GM10266 (cell line): ENCODE measurements at regions not wholly inside any gene's neighbourhood (a gene's known extent, or its start where the extent isn't known, plus 50 kb on each side); places are given as distances from the start of the nearest gene placed in this dataset.

Experiments used
- DNase-seq: peaks from one replicate; pipeline ENCODE4 v3.0.0; 2012; ENCODE audit errors: extremely low spot score
- CTCF ChIP-seq: IDR thresholded peaks from 2 replicates; pipeline ENCODE4 v1.5.1; 2012; ENCODE audit warnings: mild to moderate bottlenecking, low read depth; ENCODE audit not compliant: control insufficient read depth, insufficient read depth; ENCODE audit errors: missing control alignments

DNA sequence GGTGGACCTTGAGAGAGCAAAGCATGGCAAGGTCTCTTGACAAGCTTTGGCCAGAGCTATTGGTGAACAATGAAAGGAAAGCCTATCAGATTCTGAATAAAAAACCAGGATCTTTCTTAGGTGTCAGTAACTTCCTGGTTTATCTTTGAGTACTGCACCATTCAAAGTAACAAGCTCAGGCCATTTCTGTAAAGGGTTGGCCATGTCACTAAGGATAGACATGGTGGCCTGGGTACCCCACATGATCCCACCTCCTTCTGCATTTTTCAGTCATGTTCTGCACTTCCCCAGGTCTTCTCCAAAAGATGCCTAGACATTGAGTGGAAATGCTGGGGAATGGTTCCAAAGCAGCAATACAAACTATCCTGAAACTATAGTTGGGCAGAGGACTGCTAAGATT lies 242.0 kb downstream of the ARHGAP12 start:
- TF ChIP-seq CTCF, result no peak
- DNase-seq, result no peak

DNA sequence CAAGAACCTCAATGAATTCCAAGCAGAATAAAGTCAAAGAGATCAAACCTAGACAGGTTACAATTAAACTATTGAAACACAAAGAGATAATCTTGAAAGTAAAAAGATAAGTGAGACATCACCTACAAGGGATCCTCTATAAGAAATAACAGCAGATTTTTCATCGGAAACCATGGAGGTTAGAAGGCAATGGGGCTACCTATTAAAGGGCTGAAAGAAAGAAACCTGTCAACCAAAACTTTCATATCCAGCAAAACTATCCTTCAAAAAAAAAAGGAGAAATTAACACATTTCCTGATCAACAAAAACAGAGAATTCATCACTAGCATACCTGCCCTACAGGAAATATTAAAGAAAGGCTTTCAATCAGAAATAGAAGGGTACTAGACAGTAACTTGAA lies 244.9 kb downstream of the ARHGAP12 start:
- DNase-seq, result no peak
- TF ChIP-seq CTCF, result no peak

- DNase-seq, result no peak
- TF ChIP-seq CTCF, result no peak
Observed at GRCh38 chr10:31679936-31680335, 248.7 kb downstream of the ARHGAP12 start.

DNA sequence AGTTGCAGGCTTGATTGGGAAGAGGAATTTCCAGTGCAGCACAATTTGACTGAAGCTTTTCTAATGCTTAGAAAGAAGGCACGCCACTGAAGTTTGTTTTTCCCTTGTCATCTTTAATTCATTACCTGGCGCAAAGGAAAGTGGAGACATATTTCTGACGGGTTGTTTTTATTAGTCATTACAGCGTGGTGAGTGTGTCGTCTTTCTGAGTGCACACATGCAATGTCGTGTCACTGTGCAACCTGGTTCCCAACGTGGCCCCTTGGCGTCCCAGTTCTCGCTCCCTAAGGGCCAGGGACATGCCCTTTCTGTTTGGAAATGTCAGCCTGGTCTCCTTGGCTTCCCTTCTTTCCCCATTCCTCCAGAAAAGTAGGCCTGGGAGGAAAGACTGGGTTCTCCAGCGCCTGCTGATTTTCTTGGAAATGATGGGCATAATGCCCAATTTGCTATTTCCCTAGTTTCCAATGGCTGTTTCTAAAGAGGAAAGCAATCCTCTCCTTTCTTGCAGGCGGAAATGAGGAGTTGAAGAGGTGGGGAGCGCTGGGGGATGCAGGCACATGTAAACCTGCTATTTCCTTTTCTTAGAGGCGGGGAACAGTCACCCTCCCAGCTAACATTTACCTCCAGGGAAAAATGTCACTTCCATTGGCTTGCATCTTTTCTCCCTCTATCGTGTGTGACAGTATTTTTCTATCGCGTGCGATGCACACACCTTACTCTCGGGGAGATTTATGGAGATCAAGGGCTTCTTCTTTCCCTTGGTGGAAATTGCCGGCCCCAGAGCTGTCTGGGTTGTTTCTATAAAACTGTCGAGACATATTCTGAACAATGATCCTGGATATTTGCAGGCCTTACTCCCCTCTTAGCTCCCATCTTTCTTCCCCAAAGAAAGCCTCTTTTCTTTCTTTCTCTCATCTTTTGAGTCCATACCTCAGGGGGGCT lies 249.8 kb downstream of the ARHGAP12 start:
- no peak for TF ChIP-seq CTCF
- no peak for DNase-seq

DNA sequence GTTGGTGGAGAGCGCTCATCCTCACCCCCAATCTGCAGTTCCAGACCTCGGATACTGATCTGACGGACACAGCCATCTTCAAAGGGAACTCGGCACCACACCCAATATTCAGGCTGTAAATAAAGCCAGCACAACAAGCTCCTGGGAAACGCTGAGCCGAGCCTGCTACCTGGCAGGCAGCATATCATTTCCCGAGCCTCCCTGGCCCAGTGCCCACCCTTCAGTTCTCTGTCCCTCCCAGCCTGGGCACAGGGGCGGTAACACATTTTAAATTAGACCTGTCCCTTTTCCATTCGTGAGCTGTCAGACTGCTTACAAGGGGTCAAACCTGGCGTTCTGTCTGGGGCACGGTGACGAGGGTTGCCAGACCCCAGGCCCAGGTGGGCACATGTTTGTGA lies 250.5 kb downstream of the ARHGAP12 start:
- no peak for TF ChIP-seq CTCF
- DNase-seq, result no peak

- TF ChIP-seq CTCF, result no peak
- no peak for DNase-seq
Observed at GRCh38 chr10:31677195-31678138, 251.2 kb downstream of the ARHGAP12 start.
